SK-N-MC (cell line): ENCODE measurements at regions not wholly inside any gene's neighbourhood (a gene's known extent, or its start where the extent isn't known, plus 50 kb on each side); places are given as distances from the start of the nearest gene placed in this dataset.

Experiments
- DNase-seq: peaks from one replicate; pipeline ENCODE4 v3.0.0-alpha.2; 2011; ENCODE audit warnings: low read depth, low spot score
- H3K27ac ChIP-seq: fragments of 200-600 bp; sonication (generic); 2 replicates; pipeline ENCODE4 v1.5.1; 2016; ENCODE audit warnings: mixed run types
- H3K36me3 ChIP-seq: fragments of 200-600 bp; sonication (generic); 2 replicates; pipeline ENCODE4 v1.6.1; 2017; ENCODE audit warnings: antibody characterized with exemption, low read length, mixed read lengths; ENCODE audit not compliant: insufficient read depth
- H3K4me3 ChIP-seq: fragments of 200-600 bp; sonication (generic); 2 replicates; pipeline ENCODE4 v1.5.1; 2016
- H3K9ac ChIP-seq: fragments of 200-600 bp; sonication (generic); 2 replicates; pipeline ENCODE4 v1.8.0; 2017; ENCODE audit warnings: mixed run types, mixed read lengths; ENCODE audit not compliant: insufficient read length
- H3K9me3 ChIP-seq: fragments of 200-600 bp; sonication (generic); 2 replicates; pipeline ENCODE4 v1.6.1; 2017; ENCODE audit warnings: low read depth, mild to moderate bottlenecking, antibody characterized with exemption, low read length, moderate library complexity, mixed read lengths
- EZH2 ChIP-seq: fragments of 200-600 bp; sonication (generic); IDR thresholded peaks from one replicate; pipeline ENCODE4 v1.6.1; 2017; ENCODE audit warnings: antibody characterized with exemption
- FOXP2 ChIP-seq: optimal IDR thresholded peaks from 2 replicates; pipeline ENCODE3; 2011; ENCODE audit warnings: mild to moderate bottlenecking, moderate library complexity; ENCODE audit not compliant: insufficient read depth; ENCODE audit errors: extremely low read length, control extremely low read depth
- POLR2AphosphoS5 ChIP-seq: IDR thresholded peaks from 2 replicates; pipeline ENCODE4 v1.6.1; 2012; ENCODE audit warnings: mild to moderate bottlenecking, low read depth, low read length, borderline replicate concordance

DNA sequence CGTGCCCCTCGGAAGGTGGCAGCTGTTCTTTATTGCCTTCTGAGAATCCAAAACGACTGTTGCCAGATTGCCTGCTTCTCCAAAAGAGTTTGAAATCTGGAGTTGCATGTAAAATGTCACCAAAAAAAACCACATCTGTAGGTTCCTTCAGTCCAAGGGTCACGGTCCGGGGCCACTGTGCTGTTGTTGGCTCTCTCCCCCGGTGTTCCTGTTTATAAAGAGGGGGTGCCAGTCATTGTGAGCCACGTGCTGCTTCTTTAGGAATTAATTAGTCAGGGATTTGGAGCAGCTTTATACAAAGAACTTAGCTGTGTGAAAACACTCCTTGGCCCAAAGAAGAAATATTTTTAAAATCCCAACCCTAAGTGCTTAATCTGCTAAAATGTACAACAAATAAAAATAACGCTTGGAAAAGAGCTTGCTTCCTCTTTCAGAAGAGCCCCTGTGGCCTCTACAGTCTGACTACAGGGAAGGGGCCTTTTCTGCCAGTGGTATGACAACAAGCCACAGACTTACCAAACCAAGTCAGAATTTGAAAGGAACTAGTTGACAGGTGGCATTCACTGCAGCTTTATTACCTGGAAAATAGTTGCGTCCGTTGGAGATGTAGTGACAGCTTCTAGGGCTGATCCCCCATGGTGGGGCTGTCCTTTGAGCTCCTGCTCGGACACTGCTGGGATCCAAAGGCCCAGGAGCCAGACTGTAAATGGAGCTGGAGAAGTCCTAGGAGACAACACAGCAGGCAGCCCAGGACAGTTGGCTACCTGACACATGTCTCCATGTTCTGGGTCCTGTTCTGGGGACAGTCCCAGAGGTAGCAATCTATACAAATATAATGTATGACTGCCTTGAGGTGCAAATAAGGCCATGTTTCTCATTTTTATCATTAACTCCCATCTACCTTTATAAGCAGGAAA, 84.5 kb upstream of the SLC1A4 start:
- Histone ChIP-seq H3K9ac (no peak overlapping the region), H3K4me3 (no peak overlapping the region), H3K36me3 (no peaks in the 10 kb centered on the region), H3K9me3 (no peaks in the 10 kb centered on the region), H3K27ac (no peak overlapping the region)
- TF ChIP-seq FOXP2 = no peak
- no peak for TF ChIP-seq EZH2
- no peak for TF ChIP-seq POLR2AphosphoS5
- DNase-seq = no peak

GRCh38 chr2:64905338-64906024, 83.7 kb upstream of the SLC1A4 start:
- no peaks in the 10 kb centered on the region for H3K36me3 ChIP-seq
- H3K27ac ChIP-seq = no peak overlapping the region
- no peaks in the 10 kb centered on the region for H3K9me3 ChIP-seq
- no peak for TF ChIP-seq POLR2AphosphoS5
- no peak overlapping the region for H3K9ac ChIP-seq
- H3K4me3 ChIP-seq = no peak overlapping the region
- DNase-seq = no peak

DNA sequence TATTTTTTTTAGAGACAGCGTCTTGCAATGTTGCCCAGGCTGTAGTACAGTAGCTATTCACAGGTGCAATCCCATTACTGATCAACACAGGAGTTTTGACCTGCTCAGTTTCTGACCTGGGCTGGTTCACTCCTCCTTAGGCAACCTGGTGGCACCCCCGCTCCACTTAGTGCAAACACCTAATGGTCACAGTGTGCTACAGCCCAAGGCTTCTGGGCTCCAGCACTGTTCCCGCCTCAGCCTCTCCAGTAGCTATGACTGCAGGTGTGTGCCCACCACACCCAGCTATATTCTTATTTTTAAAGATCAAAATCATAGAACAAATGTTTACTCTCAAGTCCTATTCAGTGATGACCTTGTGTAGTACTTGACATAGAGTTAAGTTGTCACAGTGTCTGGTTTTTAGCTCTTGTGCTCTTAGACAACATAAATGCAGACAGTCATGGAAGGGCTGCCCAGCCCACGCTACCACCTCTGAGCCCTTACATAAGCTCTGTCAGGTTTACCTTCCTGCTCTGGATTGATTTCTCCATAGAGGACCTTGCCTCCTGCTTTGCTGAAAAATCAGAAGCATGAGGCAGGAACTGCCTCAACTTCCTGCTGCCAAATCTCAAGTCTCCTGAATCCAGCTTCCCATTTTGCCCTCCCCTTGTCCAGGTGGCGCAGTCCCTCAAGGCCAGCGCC, 82.2 kb upstream of the SLC1A4 start:
- Histone ChIP-seq H3K27ac (no peak overlapping the region), H3K4me3 (no peak overlapping the region), H3K36me3 (no peaks in the 10 kb centered on the region), H3K9ac (no peak overlapping the region), H3K9me3 (no peaks in the 10 kb centered on the region)
- TF ChIP-seq POLR2AphosphoS5 (no peak), FOXP2 (no peak), EZH2 (no peak)
- DNase-seq = no peak

DNA sequence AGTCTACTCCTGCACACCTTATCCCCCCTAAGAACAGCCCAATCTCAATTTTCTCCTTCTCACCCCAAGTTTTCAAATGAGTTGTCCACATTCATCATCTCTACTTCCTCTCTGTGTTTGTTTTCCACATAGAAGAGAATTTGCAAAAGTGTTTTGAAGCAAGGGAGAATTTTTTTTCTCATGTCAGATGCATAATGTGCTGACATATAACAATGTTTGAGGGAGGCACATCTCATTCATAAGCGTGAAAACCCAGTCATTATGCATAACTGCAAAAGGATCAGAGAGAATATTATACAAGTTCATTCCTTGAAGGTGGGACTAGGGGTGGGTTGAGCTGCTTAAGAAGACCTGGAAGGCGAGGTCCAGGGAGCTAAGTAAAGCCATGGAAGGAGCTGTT, 80.8 kb upstream of the SLC1A4 start:
- no peak overlapping the region for H3K9ac ChIP-seq
- no peak for TF ChIP-seq FOXP2
- no peaks in the 10 kb centered on the region for H3K36me3 ChIP-seq
- H3K4me3 ChIP-seq = no peak overlapping the region
- DNase-seq = no peak
- no peaks in the 10 kb centered on the region for H3K9me3 ChIP-seq
- H3K27ac ChIP-seq = no peak overlapping the region

- Histone ChIP-seq H3K9ac (no peak overlapping the region), H3K36me3 (no peaks in the 10 kb centered on the region), H3K27ac (no peak overlapping the region), H3K9me3 (no peaks in the 10 kb centered on the region), H3K4me3 (no peak overlapping the region)
- TF ChIP-seq FOXP2 (no peak), POLR2AphosphoS5 (no peak), EZH2 (no peak)
- DNase-seq = no peak
Measured at GRCh38 chr2:64910523-64910922, 78.7 kb upstream of the SLC1A4 start.

GRCh38 chr2:64910972-64911433, 78.2 kb upstream of the SLC1A4 start:
- no peak overlapping the region for H3K27ac ChIP-seq
- H3K9me3 ChIP-seq = no peaks in the 10 kb centered on the region
- H3K9ac ChIP-seq = no peak overlapping the region
- DNase-seq = no peak
- H3K36me3 ChIP-seq = no peaks in the 10 kb centered on the region
- TF ChIP-seq EZH2 (no peak), POLR2AphosphoS5 (no peak), FOXP2 (no peak)
- no peak overlapping the region for H3K4me3 ChIP-seq

DNA sequence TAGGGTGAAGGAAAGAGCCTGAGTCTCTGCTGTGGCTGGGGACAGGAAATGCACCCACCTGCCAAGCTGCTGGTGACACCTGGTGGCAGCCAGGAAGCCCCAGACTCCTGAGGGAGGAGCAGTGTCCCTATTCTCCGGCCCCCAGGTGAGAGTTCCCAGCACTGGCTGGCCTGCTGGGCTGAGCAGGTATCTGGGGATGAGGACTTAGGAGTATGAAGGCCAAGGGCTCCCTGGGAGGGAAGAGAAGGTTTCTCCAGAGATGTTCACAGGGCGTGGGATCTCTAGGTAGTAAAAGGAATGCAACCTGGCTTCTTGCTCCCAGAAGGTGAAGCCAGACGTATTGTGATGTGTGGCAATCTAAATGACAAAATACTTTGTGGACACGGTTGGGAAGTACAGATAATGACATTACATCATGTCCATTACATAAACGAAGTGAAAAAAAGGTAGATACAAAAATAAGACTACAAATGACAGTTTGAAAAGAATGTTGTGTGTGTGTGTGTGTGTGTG, 75.8 kb upstream of the SLC1A4 start:
- no peaks in the 10 kb centered on the region for H3K36me3 ChIP-seq

DNA sequence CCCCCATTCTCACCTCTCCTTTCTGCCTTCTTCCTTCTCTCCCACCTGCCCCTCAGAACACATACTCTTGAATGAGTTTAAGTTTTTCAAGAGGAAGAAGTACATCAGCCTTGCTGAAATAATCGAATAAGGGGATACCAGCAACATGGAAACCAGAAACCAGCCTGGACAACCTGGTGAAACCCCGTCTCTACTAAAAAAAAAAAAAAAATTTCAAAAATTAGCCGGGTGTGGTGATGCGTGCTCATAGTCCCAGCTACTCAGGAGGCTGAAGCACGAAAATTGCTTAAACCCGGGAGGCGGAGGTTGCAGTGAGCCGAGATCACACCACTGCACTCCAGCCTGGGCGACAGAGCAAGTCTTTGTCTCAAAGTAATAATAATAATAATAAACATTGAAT, 75.0 kb upstream of the SLC1A4 start:
- H3K9me3 ChIP-seq = no peaks in the 10 kb centered on the region
- H3K27ac ChIP-seq = no peak overlapping the region
- no peaks in the 10 kb centered on the region for H3K36me3 ChIP-seq
- no peak overlapping the region for H3K4me3 ChIP-seq
- H3K9ac ChIP-seq = no peak overlapping the region
- no peak for DNase-seq
- TF ChIP-seq POLR2AphosphoS5 = no peak
- TF ChIP-seq FOXP2 = no peak
- no peak for TF ChIP-seq EZH2

More for the DNA sequence above, 75.8 kb upstream of the SLC1A4 start:
- no peak overlapping the region for H3K4me3 ChIP-seq
- no peak overlapping the region for H3K9ac ChIP-seq
- no peak for DNase-seq
- H3K27ac ChIP-seq = no peak overlapping the region
- TF ChIP-seq EZH2 (no peak), FOXP2 (no peak)
- no peaks in the 10 kb centered on the region for H3K9me3 ChIP-seq
